SHP77 (cell line): ENCODE measurements at regions not wholly inside any gene's neighbourhood (a gene's known extent, or its start where the extent isn't known, plus 50 kb on each side); places are given as distances from the start of the nearest gene placed in this dataset.
"Not testable (repeated sequence)": the region's sequence is repeated elsewhere in the genome, so short reads cannot be mapped to it uniquely, and the experiment has no call there.

Experiments used
- DNase-seq, 2 experiments: peaks; one replicate each; lab custom pipeline; 2025; lab: John Stamatoyannopoulos, UW

DNA sequence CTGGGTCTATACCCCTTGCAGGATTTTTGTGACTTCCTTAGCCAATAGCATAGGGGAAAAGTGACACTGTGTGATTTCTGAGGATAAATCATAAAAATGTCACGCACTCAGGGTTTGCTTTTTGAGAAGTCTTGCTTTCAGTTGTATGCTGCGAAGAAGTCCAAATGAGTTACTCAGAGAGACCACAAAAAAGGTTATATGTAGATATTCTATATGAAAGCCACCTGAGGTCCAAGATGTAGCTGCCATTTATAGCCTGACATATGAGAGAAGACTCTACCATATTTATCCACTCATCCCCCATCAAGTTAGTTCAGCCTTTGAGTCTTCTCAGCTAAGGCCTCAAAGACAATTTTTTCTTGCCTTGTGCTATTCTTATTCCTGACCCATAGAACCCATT is 488.3 kb upstream of the MAP2 start:
- DNase-seq, result no peak

DNA sequence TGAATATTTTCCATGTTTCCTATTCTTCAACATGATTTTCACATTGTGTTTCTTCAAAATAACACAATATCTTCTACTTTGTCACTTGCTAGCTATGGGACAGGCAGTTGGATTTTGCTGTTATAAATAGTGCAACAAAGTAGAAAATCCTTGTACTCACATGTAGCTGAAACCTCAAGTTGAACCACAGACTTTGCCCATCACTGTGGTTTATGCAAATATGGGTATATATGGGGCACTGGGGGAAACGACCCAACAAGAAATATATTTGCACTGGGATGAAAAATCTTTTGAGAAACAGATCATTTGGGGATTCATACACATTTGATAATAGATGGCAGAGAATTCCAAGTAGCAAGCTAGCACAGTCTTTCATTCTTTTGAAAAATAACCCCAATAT is 486.3 kb upstream of the MAP2 start:
- DNase-seq, result no peak

DNA sequence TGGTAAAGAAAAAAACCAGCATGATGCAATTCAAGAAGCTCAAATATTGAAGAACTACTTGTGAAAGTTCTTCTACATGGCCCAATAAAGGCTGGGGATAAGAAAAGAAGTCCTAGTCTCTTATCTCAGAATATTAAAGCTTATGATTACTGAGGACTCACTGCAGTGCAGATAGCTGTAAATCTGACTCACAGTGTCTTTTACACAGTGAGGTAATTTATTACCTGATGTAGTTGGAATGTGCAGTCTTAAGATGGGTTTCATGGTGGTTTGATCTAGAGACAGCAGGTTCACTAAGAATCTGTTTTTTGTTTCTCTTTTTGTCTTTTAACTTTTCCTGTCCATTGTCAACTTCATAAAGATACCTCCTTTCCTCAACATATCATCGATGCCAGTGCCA is 484.0 kb upstream of the MAP2 start:
- no peak for DNase-seq

DNA sequence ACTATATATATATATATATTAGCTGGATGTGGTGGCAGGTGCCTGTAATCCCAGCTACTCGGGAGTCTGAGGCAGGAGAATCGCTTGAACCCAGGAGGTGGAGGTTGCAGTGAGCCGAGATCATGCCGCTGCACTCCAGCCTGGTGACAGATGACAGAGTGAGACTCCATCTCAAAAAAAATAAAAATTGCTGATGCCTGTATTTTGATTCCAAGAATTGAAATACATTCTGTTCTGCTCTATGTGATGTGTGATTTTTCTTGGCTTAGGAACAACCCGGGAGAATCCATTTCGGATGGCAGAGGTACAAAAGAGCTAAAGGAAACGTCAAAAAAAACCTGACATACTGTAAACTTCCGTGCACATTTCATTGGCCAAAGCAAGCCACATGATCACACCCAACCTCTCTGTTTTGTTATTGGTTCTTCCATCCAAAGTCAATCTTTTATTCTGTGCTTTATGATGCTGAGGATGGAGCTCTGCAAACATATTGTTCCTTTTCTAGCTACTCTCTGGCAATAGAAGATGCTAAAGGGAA is 478.1 kb upstream of the MAP2 start:
- no peak for DNase-seq

DNA sequence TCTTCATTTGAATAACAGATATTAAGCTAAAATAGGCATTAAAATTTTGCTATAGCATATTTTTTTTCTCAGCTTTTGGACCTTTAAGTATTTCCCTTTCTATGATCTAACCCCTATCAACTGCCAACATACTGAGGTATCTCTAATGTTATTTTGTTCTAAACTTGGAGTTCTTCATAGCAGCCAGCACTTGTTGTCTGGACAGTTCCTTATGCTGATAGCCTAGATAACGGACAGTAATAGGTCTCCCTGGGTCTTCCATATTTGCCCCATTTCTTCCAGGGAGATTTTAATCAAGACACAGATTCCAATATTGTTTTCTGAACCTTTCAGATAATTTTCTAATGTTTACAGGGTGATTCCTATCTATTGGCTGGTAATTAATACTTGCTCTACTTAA is 475.8 kb upstream of the MAP2 start:
- DNase-seq, result no peak

DNA sequence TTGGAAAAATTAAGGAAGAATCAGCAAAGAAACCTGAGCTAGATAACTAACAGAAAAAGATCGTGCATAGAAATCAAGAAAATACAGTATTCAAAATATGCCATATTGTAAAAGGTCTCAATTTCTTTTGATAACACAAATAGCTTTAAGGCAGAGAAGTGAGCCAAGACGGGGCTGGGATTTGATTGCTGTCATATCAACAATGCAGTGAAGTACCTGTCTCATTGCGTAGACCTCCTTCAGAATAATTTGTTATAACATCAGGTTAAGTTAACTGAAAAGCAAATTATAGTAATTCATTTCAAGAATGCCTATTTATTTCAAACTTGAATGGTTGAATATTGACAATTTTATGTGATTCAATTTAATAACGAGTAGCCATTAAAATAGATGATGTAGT is 453.8 kb upstream of the MAP2 start:
- no peak for DNase-seq

DNA sequence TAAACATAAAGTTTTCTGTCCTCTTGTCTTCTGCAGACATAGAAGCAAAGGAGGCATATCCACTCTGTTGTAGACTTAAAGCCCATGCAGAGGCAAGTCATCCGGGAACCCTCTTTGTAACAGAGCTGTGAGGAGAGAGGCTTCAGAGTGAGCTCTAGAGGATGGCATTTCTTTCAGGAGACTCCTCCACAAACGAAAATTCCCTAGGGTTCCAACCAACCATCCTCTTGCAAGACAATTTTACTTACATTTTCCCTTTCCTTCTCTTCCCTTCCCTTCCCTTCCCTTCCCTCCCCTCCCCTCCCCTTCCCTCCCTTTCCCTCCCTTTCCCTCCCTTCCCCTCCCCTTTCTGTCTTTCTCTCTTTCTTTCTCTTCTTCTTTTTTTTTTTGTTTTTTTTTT is 446.3 kb upstream of the MAP2 start:
- DNase-seq, result no peak

DNA sequence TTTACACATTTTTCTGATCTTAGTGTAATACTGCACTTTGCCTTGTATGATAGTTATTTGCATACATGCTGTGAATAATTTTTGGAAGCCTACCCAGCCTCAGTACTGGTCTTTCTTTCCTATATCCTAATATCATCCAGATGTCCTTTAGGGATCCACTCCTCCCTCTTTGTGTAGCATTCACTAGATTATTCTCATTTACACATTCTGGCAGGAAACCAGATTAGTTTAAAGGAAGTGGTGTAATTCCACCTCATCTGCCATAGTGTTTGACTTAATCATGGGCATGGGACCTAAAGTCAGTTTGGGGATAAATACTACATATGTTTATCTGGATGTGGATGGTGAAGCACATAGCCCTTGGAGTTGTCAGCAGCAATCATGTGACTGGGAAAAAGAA is 444.9 kb upstream of the MAP2 start:
- no peak for DNase-seq

DNA sequence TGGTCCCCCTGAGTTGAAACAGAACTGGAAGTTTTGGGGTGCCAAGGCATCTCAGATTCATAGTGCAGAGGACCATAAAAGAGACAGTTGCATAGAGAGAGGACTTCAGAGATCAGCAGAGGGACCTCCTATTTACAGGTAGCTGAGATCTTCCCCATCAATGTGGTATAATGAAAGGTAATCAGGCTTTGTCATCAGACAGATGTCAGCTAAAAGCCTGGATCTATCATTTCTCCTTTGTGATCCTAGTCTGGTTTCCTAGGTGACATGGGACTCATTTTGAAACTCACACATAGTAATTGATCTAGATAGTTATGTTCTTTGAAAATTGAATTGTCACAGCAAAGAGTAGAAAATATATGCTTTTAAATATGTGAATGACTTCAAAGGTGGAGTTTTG is 443.5 kb upstream of the MAP2 start:
- DNase-seq, result no peak

DNA sequence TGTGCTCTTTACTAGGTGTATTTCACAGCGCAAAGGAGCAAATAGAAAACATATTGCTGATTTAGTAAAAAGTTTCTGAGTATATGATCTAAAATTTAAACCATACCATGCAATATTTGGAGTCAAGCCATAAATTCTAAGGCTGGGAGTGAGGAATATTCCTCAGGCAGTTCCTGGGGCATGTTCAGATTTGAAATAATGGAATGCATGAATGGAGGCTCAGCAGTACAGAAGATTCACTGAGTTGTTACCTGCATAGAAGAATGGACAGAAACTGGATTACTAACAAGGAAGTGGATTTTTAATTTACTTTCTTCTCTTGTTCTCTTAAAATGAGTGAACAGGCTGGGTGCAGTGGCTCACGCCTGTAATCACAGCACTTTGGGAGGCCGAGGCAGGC is 441.0 kb upstream of the MAP2 start:
- no peak for DNase-seq

DNA sequence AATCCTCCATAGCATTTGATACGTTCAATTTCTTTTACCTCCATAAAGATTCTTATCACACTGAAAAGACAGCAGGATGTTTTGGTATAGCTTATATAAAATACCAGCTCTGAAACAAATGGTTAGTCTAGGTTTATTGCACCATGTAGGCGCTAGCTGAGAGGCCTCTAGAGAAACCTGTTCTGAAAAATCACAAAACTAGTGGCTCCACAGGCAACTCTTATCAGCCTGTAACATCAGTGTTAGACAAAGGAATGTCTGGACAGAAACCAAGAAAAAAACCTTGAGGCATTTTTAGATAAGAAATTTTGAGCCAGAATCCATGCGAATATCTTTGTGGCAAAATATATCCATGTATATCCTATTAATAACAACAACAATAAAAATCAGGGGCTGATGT is 440.4 kb upstream of the MAP2 start:
- DNase-seq, result no peak

DNA sequence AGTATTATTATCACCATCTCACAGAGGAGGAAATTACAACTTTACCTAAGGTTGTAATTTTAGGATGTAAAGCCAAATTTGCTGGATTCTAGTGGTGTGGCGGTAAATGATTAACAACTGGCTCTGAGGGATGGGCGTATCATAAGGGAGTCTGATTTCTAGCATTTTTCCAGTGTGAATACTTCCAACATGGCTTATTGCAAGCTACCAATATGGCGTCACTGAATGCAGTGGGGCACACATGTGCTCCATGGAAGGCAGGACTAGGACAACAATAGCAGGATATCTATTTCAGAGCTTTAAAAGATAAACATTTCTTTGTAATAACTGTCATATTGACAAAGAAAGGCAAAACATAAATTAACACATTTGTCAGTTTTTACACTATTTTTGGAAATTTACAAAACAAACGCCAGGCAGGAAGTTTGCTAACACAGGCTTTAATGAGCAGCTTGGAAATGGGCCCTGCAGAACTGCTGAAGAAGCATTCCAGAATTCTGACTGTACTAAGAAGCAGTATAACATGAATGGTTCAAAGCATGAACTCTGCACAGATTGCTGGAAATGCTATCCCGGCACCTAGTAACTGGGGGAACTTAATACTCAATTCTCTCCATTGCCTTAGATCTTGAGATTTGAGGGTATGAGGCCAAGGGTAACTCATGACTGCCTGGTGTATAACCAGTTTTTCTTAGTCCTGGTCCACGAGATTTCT is 439.3 kb upstream of the MAP2 start:
- no peak for DNase-seq

DNA sequence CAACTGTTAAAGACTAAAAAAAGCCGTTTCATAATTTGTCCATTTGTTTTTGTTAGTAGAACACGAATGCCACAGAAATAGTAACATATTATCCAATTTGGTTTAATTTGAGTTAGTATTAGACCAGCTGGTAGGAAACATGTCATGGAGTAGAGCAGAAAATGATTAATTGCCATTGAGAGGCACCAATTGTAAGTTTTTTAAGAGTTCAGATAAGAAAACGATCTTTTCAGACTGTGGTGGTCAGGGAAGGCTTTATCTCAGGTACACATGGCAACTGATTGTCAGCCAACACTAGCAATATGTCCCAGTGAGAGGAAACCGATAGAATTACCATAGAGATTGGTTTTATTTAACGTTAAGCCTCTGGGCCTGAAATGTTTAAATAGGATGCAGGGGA is 438.2 kb upstream of the MAP2 start:
- DNase-seq, result no peak

DNA sequence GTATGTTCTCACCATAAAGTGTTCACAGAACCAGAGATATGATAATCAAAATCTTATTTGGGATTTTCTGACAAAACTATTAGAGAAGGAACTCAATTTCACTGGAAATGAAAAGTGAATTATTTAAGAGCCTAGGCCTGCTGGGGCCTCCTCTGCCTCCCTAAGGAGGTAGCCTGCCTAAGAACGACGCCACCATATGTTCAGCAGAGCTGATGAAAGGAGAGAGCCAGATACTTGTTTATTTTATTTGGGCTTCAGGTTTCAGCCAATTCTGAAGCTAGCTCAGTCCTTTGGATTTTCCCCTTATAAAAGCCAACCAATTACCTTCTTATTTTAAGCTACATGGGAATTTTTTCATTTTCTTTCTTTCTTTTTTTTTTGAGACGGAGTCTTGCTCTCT is 433.1 kb upstream of the MAP2 start:
- no peak for DNase-seq

DNA sequence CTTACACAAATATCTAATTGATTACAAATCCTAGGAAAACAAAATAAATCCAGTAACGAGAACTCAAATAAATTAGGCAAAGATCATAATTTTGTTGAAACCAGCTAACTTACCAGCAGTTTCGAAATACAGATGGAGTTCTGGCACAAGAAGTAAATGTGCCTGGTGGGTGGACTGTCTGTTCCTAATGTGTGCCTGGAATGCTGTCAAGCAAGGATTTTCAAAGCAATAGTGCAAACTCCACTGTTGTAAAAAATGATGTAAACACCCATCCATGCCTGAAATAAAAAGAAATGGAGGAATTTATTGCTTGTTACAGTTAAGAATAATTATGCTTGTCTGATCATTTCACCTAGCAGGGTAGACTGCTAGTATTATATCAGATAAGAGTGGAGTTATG is 423.9 kb upstream of the MAP2 start:
- no peak for DNase-seq

DNA sequence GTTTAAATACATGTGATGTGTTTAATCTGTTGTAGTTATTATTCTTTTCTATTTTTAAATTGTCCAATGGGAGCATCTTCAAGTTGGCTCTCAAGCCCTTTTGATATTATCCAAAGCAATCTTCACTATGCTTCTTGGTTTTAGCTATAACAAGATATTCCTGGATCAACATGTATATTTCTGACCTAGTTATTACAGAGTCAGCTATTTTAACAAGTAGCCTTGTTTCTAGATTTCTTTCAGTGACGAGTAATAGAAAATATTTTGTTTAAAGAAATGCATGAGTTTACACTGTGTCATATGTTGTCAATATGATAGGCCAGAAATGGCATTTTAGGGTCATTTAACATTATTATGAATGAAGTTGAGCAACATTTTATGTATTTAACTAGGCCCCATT is 421.8 kb upstream of the MAP2 start:
- DNase-seq, result no peak

DNA sequence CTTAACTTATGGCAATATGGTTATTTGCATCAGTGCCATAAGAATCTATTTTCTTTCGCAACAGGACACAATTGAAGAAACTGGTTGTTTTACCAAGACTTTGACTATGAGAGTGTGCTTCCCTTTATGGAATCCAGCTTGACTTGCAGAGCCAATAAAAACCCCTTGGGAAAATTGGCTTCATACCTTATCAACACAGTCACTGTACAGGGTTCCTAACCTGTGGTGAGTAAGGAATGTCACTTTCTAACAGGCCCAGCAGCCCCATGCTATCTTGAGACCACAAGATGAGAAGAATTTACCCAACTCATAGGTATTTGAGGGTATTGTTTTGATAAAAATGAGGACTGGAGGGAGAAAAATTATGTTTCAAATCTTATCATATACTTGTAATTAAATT is 418.5 kb upstream of the MAP2 start:
- DNase-seq, result no peak

DNA sequence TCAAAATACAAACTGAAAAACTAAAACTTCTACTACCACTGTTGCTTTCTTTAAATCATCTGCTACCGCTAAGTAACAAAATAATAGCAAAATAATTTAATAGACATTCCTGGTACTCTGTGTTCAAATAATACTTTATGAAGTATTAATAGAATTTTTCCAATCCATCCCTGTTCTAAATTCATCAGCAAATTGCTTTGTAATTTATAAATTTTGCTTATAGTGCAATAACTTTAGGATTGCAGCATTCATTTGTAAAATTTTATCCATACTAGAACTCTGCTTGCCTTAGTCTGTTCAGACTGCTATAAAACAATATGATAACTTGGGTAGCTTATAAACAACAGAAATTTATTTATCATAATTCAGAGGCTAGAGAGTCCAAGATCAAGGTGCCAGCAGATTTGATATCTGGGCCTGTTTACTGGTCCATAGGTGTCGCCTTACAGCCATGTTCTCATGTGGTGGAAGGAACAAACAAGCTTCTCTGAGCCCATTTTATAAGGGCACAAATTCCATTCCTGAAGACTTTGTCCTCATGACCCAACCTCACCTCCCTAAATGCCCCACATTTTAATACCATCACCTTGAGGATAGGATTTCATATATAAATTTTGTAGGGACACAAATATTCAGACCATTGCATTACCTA is 415.1 kb upstream of the MAP2 start:
- no peak for DNase-seq

DNA sequence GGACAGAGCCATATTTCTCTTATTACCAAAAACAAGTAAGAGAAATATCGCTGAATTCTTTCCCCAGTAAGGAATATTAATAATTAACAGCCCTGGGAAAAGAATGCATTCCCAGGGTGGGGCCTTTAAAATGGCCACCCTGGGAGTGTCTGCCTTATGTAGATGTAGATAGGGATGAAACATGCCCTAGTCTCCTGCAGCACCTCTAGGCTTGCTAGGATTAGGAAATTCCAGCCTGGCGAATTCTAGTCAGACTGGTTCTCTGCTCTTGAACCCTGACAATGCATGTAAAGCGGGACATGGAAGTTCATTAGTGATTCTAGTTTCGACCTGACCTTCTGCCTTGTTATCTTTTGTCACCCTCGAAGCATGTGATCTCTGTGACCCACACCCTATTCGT is 405.2 kb upstream of the MAP2 start:
- DNase-seq, result not testable (repeated sequence)

DNA sequence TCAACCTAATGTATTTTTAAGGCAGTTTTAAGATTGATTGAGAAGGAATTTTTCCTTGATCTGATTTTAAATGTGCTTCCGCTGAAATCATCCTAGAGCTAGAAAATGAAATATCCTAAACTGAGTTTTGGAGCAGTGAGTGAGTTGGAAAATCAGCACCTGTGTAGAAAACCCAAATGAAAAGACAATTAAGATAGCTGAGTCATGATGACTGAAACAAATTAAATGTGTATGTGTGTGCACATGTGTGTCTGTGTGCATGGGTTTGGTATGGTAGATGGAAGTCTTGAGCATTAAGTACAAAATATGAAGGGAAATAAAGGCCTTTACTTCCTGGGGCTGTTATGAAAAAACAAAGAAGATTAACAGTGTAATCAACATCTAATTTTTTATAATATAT is 394.6 kb upstream of the MAP2 start:
- DNase-seq, result no peak

DNA sequence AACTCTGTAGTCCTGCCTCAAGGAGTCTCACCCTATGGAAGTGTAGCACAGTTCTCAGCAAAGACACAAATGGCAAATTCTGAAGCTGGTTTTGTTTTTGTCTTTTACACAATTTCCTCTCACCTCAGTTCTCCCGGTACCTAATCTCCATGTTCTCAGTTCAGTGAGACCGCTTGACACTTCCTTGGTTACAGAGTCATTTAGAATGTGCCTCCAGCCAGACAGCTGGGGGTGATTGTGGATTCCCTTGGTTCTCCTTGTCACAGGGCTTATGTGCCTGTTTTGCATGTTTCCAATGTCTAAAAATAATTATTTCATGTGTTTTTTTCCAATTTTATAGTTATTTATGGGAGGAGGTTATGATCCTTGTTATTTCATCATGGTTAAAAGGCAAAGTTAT is 379.5 kb upstream of the MAP2 start:
- no peak for DNase-seq

DNA sequence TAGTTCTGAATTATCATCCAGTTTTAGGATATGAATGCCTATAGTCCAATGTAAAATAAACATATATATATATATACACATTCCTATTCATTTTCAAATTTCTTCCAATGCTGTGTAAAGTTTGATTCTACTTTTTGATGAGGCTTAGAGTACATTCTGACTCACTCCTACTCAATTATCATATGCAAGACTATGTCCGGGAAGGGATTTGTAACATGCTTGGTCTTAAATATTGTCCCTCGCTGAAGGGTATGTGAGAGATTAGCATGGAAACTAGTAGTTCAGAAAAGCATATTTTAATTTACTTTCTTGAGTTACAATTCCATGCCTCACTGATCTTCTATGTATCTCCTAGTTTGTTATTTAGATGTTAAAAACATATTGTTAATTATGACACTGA is 377.7 kb upstream of the MAP2 start:
- no peak for DNase-seq

DNA sequence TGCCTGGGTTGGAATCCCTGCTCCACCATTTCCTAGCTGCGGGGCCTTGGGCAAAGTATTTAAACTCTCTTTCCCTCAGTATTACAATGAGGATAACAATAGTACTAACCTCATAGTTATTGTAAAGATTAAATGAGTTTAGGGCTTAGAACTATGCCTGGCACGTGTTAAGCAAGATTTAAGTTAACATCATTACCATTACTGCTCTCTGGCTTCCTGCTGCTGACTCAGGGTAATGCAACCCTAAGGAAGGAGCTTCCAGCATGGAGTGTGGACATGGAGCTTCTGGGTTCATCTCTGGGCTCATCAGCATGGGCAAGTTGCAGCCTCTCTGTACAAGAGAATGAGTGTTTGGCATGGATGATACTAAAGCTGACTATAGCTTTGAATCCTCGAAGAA is 374.2 kb upstream of the MAP2 start:
- no peak for DNase-seq

DNA sequence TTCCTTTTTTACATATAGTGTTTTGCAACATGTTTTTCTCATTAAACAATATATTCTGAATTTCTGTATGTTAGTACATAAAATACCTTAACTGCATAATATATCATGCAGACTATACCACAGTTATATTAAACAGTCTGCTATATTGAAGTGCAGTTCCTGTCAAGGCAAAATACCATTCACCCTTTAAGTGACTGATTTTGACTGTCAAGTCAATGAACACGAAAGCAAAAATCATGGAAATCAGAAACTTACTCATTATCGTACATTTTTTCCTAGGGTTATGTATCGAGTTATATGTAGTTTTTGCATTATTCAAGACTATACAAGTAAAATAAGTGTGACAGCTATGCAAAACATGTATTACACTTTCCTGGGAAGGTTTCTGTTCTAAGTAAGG is 361.6 kb upstream of the MAP2 start:
- no peak for DNase-seq
